NCI-H82 (cell line): ENCODE measurements at regions not wholly inside any gene's neighbourhood (a gene's known extent, or its start where the extent isn't known, plus 50 kb on each side); places are given as distances from the start of the nearest gene placed in this dataset.
"Not testable (repeated sequence)": the region's sequence is repeated elsewhere in the genome, so short reads cannot be mapped to it uniquely, and the experiment has no call there.

Source experiments
- DNase-seq: peaks from one replicate; lab custom pipeline; 2025; lab: John Stamatoyannopoulos, UW

- DNase-seq, result not testable (repeated sequence)
Observed at GRCh38 chr5:71343994-71344393, 111.5 kb upstream of the BDP1 start.

GRCh38 chr5:71372601-71373000 lies 82.8 kb upstream of the BDP1 start:
- DNase-seq, result not testable (repeated sequence)

GRCh38 chr5:71373054-71373734 lies 82.3 kb upstream of the BDP1 start:
- not testable (repeated sequence) for DNase-seq

GRCh38 chr5:71384204-71384603 lies 71.2 kb upstream of the BDP1 start:
- DNase-seq, result not testable (repeated sequence)

- DNase-seq, result peak; percentile 15
Observed at GRCh38 chr5:71384706-71385105, 70.7 kb upstream of the BDP1 start.

- DNase-seq, result peak; percentile 6
Observed at GRCh38 chr5:71385208-71385607, 70.2 kb upstream of the BDP1 start.

- not testable (repeated sequence) for DNase-seq
Observed at GRCh38 chr5:71388184-71388583, 67.3 kb upstream of the BDP1 start.

GRCh38 chr5:71398400-71398799 lies 57.1 kb upstream of the BDP1 start:
- DNase-seq, result peak; percentile 10

GRCh38 chr5:71398859-71399258 lies 56.6 kb upstream of the BDP1 start:
- DNase-seq, result not testable (repeated sequence)

- not testable (repeated sequence) for DNase-seq
Observed at GRCh38 chr5:71399443-71399842, 56.0 kb upstream of the BDP1 start.

GRCh38 chr5:71400626-71401025 lies 54.8 kb upstream of the BDP1 start:
- DNase-seq, result not testable (repeated sequence)

- DNase-seq, result not testable (repeated sequence)
Observed at GRCh38 chr5:71401150-71401549, 54.3 kb upstream of the BDP1 start.

GRCh38 chr5:71401564-71401963 lies 53.9 kb upstream of the BDP1 start:
- not testable (repeated sequence) for DNase-seq

- peak; percentile 28 for DNase-seq
Observed at GRCh38 chr5:71404441-71404840, 51.0 kb upstream of the BDP1 start.

- DNase-seq, result peak; percentile 50
Observed at GRCh38 chr5:71404936-71405335, 50.5 kb upstream of the BDP1 start.
